Neural cell (in vitro differentiated cells): ENCODE measurements at regions not wholly inside any gene's neighbourhood (a gene's known extent, or its start where the extent isn't known, plus 50 kb on each side); places are given as distances from the start of the nearest gene placed in this dataset.
A peak's percentile ranks its signal among the peaks of the same experiment; 100 is the strongest.

Experiments
- H2AFZ ChIP-seq: fragments of 200-600, 300-800 bp; sonication (generic), shearing (Covaris generic); 2 replicates; pipeline ENCODE4 v1.6.0; 2014; ENCODE audit warnings: low read depth, mild to moderate bottlenecking, antibody characterized with exemption, low read length, moderate library complexity
- H3F3A ChIP-seq: fragments of 200-600 bp; shearing (Covaris generic); 2 replicates; pipeline ENCODE4 v1.6.1; 2016; ENCODE audit warnings: mild to moderate bottlenecking, moderate library complexity, mixed read lengths, antibody characterized with exemption, low read length; ENCODE audit not compliant: insufficient read depth, poor library complexity, severe bottlenecking
- H3K27ac ChIP-seq: fragments of 200-600, 300-800 bp; sonication (generic), shearing (Covaris generic); 2 replicates; pipeline ENCODE4 v1.5.1; 2014; ENCODE audit warnings: mild to moderate bottlenecking, low read length, moderate library complexity
- H3K27me3 ChIP-seq: fragments of 300-800, 200-600 bp; sonication (generic), shearing (Covaris generic); 2 replicates; pipeline ENCODE4 v1.6.0; 2014; ENCODE audit warnings: mild to moderate bottlenecking, low read depth, low read length, moderate library complexity; ENCODE audit not compliant: insufficient read depth
- H3K36me3 ChIP-seq: fragments of 300-800, 200-600 bp; sonication (generic), shearing (Covaris generic); 2 replicates; pipeline ENCODE4 v1.5.1; 2014; ENCODE audit warnings: mild to moderate bottlenecking, antibody characterized with exemption, low read length, moderate library complexity; ENCODE audit not compliant: insufficient read depth
- H3K4me2 ChIP-seq: fragments of 300-800, 200-600 bp; sonication (generic), shearing (Covaris generic); 2 replicates; pipeline ENCODE4 v1.6.0; 2014; ENCODE audit warnings: mild to moderate bottlenecking, low read length
- H3K4me3 ChIP-seq: fragments of 300-800, 200-600 bp; sonication (generic), shearing (Covaris generic); 2 replicates; pipeline ENCODE4 v1.5.1; 2014; ENCODE audit warnings: mild to moderate bottlenecking, low read length, moderate library complexity
- H3K79me2 ChIP-seq: fragments of 200-600 bp; shearing (Covaris generic); replicated peaks from 2 replicates; pipeline ENCODE4 v1.6.0; 2014; ENCODE audit warnings: mild to moderate bottlenecking, low read length, moderate library complexity; ENCODE audit not compliant: insufficient read depth
- H3K9ac ChIP-seq: fragments of 300-800, 200-600 bp; sonication (generic), shearing (Covaris generic); 2 replicates; pipeline ENCODE4 v1.6.1; 2016; ENCODE audit warnings: mild to moderate bottlenecking, low read length, mixed read lengths
- H3K9me2 ChIP-seq: fragments of 200-600 bp; shearing (Covaris generic); 2 replicates; pipeline ENCODE4 v1.6.1; 2016; ENCODE audit warnings: mild to moderate bottlenecking, low read length, mixed read lengths; ENCODE audit not compliant: insufficient read depth
- H3K9me3 ChIP-seq: fragments of 200-600, 300-800 bp; sonication (generic), shearing (Covaris generic); 2 replicates; pipeline ENCODE4 v1.6.1; 2016; ENCODE audit warnings: mild to moderate bottlenecking, mixed run types, low read length, moderate library complexity, mixed read lengths
- H4K20me1 ChIP-seq: fragments of 200-600 bp; shearing (Covaris generic); 2 replicates; pipeline ENCODE4 v1.6.1; 2016; ENCODE audit warnings: mild to moderate bottlenecking, mixed run types; ENCODE audit not compliant: insufficient read depth
- EP300 ChIP-seq: fragments of 450-650 bp; conservative IDR thresholded peaks from 2 replicates; pipeline ENCODE4 v1.6.1; 2014; ENCODE audit warnings: antibody characterized with exemption, mild to moderate bottlenecking, moderate library complexity; ENCODE audit not compliant: poor library complexity, severe bottlenecking
- EZH2 ChIP-seq: fragments of 200-600, 300-800 bp; shearing (Covaris generic), sonication (generic); IDR thresholded peaks from 2 replicates; pipeline ENCODE4 v1.6.1; 2014; ENCODE audit warnings: antibody characterized with exemption, low read length, borderline replicate concordance, mild to moderate bottlenecking; ENCODE audit not compliant: insufficient read depth, poor library complexity, severe bottlenecking
- MXI1 ChIP-seq: fragments of 450-650 bp; conservative IDR thresholded peaks from 2 replicates; pipeline ENCODE4 v1.6.1; 2014; ENCODE audit warnings: antibody characterized with exemption, mild to moderate bottlenecking; ENCODE audit not compliant: poor library complexity, severe bottlenecking
- POLR2AphosphoS5 ChIP-seq: IDR thresholded peaks from 2 replicates; pipeline ENCODE4 v1.6.1; 2012
- RAD21 ChIP-seq: fragments of 450-650 bp; conservative IDR thresholded peaks from 2 replicates; pipeline ENCODE4 v1.6.1; 2014; ENCODE audit warnings: antibody characterized with exemption, mild to moderate bottlenecking, moderate library complexity
- SMC3 ChIP-seq: fragments of 450-650 bp; conservative IDR thresholded peaks from 2 replicates; pipeline ENCODE4 v1.6.1; 2014; ENCODE audit warnings: antibody characterized with exemption, mild to moderate bottlenecking, moderate library complexity; ENCODE audit not compliant: poor library complexity
- TAF1 ChIP-seq: IDR thresholded peaks from 2 replicates; pipeline ENCODE4 v1.6.1; 2012; ENCODE audit warnings: low read depth
- TF ChIP-seq, protein P1 (sequence below): fragments of 450-650 bp; IDR thresholded peaks from 2 replicates; pipeline ENCODE4 v1.5.1; 2014; ENCODE audit warnings: antibody characterized with exemption, mild to moderate bottlenecking, moderate library complexity; ENCODE audit not compliant: poor library complexity, severe bottlenecking
- TF ChIP-seq, protein P2 (sequence below): IDR thresholded peaks from 2 replicates; pipeline ENCODE4 v1.6.1; 2012; ENCODE audit warnings: borderline replicate concordance

DNA sequence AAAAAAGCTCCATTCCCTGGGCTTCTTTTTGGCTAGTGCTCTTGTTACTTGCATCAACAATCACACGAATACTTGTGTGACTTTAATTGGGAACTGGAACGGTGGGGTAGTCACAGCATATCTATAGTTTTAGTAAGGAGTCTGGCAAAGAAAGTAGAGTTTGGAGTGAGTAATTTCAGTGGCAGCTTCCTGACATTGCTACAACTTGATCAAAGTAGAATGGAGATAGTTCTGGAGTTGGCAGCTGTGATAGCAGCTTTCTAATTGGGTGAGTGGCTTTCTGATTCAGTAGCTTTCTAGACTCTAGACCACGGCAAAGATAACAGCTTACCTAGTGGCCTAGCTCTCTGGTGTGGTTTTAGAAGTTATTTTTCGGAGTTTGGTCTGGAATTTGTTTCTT is 475.0 kb downstream of the TUSC7 start:
- Histone ChIP-seq H3F3A (no peaks in the 10 kb centered on the region), H3K4me3 (no peak overlapping the region), H3K36me3 (no peaks in the 10 kb centered on the region), H2AFZ (no peak overlapping the region), H3K9me3 (no peaks in the 10 kb centered on the region), H3K4me2 (no peak overlapping the region), H3K9me2 (no peaks in the 10 kb centered on the region), H3K9ac (no peak overlapping the region), H4K20me1 (no peaks in the 10 kb centered on the region), H3K27ac (no peak overlapping the region), H3K27me3 (no peaks in the 10 kb centered on the region), H3K79me2 (no peaks in the 10 kb centered on the region)
- TF ChIP-seq POLR2AphosphoS5 = no peak
- TF ChIP-seq, protein P1, sequence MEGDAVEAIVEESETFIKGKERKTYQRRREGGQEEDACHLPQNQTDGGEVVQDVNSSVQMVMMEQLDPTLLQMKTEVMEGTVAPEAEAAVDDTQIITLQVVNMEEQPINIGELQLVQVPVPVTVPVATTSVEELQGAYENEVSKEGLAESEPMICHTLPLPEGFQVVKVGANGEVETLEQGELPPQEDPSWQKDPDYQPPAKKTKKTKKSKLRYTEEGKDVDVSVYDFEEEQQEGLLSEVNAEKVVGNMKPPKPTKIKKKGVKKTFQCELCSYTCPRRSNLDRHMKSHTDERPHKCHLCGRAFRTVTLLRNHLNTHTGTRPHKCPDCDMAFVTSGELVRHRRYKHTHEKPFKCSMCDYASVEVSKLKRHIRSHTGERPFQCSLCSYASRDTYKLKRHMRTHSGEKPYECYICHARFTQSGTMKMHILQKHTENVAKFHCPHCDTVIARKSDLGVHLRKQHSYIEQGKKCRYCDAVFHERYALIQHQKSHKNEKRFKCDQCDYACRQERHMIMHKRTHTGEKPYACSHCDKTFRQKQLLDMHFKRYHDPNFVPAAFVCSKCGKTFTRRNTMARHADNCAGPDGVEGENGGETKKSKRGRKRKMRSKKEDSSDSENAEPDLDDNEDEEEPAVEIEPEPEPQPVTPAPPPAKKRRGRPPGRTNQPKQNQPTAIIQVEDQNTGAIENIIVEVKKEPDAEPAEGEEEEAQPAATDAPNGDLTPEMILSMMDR = no peak

DNA sequence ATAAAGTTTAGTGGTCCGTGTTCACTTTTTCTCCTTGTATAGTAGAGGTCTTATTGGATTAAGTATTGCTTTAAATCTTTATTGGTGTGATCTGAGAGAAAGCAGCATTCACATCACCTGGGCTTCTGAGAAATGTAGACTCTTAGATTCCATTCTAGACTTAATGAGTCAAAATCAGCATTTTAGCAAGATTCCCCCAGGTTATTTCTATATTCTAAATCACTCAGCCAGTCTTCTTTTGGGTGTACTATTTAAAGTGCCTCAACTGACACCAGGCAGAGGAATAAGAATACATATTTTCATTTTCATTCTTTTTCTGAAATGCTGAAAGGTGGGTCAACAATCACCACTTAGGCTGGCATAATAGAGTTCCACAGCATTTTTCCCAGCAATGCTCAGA is 481.7 kb downstream of the TUSC7 start:
- H3K9ac ChIP-seq = no peak overlapping the region
- H2AFZ ChIP-seq = no peak overlapping the region
- H3K4me3 ChIP-seq = no peak overlapping the region
- H3K9me3 ChIP-seq = no peaks in the 10 kb centered on the region
- H4K20me1 ChIP-seq = no peaks in the 10 kb centered on the region
- H3K79me2 ChIP-seq = no peaks in the 10 kb centered on the region
- no peak for TF ChIP-seq TAF1
- no peak for TF ChIP-seq RAD21
- TF ChIP-seq POLR2AphosphoS5 = no peak
- TF ChIP-seq EP300 = no peak
- TF ChIP-seq EZH2 = no peak
- TF ChIP-seq, protein P1 = no peak
- no peak for TF ChIP-seq MXI1
- TF ChIP-seq, protein P2, sequence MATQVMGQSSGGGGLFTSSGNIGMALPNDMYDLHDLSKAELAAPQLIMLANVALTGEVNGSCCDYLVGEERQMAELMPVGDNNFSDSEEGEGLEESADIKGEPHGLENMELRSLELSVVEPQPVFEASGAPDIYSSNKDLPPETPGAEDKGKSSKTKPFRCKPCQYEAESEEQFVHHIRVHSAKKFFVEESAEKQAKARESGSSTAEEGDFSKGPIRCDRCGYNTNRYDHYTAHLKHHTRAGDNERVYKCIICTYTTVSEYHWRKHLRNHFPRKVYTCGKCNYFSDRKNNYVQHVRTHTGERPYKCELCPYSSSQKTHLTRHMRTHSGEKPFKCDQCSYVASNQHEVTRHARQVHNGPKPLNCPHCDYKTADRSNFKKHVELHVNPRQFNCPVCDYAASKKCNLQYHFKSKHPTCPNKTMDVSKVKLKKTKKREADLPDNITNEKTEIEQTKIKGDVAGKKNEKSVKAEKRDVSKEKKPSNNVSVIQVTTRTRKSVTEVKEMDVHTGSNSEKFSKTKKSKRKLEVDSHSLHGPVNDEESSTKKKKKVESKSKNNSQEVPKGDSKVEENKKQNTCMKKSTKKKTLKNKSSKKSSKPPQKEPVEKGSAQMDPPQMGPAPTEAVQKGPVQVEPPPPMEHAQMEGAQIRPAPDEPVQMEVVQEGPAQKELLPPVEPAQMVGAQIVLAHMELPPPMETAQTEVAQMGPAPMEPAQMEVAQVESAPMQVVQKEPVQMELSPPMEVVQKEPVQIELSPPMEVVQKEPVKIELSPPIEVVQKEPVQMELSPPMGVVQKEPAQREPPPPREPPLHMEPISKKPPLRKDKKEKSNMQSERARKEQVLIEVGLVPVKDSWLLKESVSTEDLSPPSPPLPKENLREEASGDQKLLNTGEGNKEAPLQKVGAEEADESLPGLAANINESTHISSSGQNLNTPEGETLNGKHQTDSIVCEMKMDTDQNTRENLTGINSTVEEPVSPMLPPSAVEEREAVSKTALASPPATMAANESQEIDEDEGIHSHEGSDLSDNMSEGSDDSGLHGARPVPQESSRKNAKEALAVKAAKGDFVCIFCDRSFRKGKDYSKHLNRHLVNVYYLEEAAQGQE = no peak
- no peak for TF ChIP-seq SMC3
- H3K4me2 ChIP-seq = no peak overlapping the region
- no peaks in the 10 kb centered on the region for H3K9me2 ChIP-seq
- no peaks in the 10 kb centered on the region for H3F3A ChIP-seq
- H3K36me3 ChIP-seq = no peaks in the 10 kb centered on the region
- no peaks in the 10 kb centered on the region for H3K27me3 ChIP-seq
- H3K27ac ChIP-seq = peak overlapping the region; percentile 73
